Lower lobe of right lung (tissue), 2 donors: ENCODE measurements at regions not wholly inside any gene's neighbourhood (a gene's known extent, or its start where the extent isn't known, plus 50 kb on each side); places are given as distances from the start of the nearest gene placed in this dataset.

Experiments used
- ATAC-seq, 2 donors: fragments of 200-7000 bp; cut with Tn5 transposase; one replicate each; pipeline ENCODE4 v1.9.1; 2020 to 2022; ENCODE audit warnings: mild to moderate bottlenecking in 2 of 2, moderate library complexity in 2 of 2
- DNase-seq: peaks from one replicate; pipeline ENCODE4 v3.0.0-alpha.2; 2020
- H3K27ac ChIP-seq: fragments of 200-600 bp; one replicate; pipeline ENCODE4 v1.8.0; 2022
- H3K27me3 ChIP-seq: fragments of 200-600 bp; one replicate; pipeline ENCODE4 v1.8.0; 2022; ENCODE audit warnings: low read depth
- H3K36me3 ChIP-seq: fragments of 200-600 bp; one replicate; pipeline ENCODE4 v1.8.0; 2022; ENCODE audit warnings: mild to moderate bottlenecking
- H3K4me1 ChIP-seq: fragments of 200-600 bp; one replicate; pipeline ENCODE4 v1.8.0; 2022
- H3K4me3 ChIP-seq: fragments of 200-600 bp; one replicate; pipeline ENCODE4 v1.8.0; 2022; ENCODE audit warnings: mild to moderate bottlenecking
- H3K9me3 ChIP-seq: fragments of 200-600 bp; one replicate; pipeline ENCODE4 v1.8.0; 2022
- intact Hi-C: fragments of 100-400 bp; cut with DNase I; formaldehyde crosslinking; loops from one replicate; pipeline ENCODE4 v1.11.0; 2022
- TF ChIP-seq, protein P1 (sequence below): fragments of 200-600 bp; IDR thresholded peaks from one replicate; pipeline ENCODE4 v1.8.0; 2022; ENCODE audit warnings: antibody characterized with exemption, mild to moderate bottlenecking
- donor health status: DM: no; HTN: yes; CAD: no; lungs with severe emphysema.

DNA sequence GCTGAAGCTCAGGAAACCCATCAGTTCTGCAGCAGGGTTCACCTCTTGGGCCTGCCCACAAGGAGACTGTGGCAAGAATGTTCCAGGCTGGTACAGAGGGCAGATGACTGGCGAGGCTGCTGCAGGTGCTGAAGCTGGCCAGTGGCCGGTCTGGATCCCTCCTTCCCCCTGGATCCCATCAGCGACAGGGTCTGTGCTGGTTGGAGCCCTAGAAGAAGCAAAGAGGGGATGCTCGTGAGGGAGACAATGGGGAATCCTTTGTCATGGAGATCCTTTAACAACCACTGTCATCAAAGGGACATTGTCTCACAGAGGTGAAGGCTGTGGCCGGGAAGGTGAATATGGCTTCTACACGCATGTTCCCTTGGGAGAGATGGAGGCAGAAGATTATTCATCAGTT is 211.4 kb upstream of the TMEM132C start:
- H3K4me3 ChIP-seq = no peak overlapping the region
- ATAC-seq (no peak), DNase-seq (no peak)
- TF ChIP-seq, protein P1, sequence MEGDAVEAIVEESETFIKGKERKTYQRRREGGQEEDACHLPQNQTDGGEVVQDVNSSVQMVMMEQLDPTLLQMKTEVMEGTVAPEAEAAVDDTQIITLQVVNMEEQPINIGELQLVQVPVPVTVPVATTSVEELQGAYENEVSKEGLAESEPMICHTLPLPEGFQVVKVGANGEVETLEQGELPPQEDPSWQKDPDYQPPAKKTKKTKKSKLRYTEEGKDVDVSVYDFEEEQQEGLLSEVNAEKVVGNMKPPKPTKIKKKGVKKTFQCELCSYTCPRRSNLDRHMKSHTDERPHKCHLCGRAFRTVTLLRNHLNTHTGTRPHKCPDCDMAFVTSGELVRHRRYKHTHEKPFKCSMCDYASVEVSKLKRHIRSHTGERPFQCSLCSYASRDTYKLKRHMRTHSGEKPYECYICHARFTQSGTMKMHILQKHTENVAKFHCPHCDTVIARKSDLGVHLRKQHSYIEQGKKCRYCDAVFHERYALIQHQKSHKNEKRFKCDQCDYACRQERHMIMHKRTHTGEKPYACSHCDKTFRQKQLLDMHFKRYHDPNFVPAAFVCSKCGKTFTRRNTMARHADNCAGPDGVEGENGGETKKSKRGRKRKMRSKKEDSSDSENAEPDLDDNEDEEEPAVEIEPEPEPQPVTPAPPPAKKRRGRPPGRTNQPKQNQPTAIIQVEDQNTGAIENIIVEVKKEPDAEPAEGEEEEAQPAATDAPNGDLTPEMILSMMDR = no peak
- no peak overlapping the region for H3K27ac ChIP-seq
- H3K9me3 ChIP-seq = no peaks in the 10 kb centered on the region
- intact Hi-C loops = no loop called here
- no peaks in the 10 kb centered on the region for H3K27me3 ChIP-seq
- no peaks in the 10 kb centered on the region for H3K36me3 ChIP-seq
- H3K4me1 ChIP-seq = no peaks in the 10 kb centered on the region

DNA sequence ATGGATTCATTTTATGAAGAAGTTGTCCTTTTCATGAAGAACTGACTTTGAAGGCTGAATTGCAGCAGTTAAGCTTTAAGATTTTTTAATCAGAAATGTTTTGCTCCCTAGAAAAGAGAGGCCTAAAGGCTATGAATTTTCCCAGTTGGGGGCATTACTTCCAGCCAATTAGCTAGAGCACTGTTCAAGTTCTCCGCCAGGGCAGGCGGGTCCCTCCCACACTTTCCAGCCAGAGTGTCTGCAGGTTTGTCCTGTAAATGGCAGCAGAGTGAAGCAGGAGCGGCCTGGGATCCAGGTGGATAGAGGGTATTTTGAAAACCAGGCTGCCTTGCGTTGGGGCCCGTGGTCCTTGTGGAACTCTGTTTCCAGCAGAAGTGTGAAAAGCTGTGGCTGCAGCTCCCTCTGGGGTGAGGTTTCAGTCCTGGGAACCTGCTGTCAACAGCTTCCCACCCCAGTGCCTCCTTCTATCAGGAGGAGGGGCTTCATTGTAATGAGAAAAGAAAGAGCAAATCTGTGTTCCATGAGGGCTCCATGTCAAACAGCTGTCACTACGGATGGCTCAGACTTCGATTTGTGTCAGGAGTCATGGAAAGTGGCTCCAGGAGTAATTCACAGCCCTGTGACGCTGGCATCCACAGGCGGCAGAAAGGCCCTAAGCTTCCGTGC is 210.7 kb upstream of the TMEM132C start:
- no peaks in the 10 kb centered on the region for H3K27me3 ChIP-seq
- DNase-seq (no peak), ATAC-seq (no peak)
- intact Hi-C loops = no loop called here
- H3K4me1 ChIP-seq = no peaks in the 10 kb centered on the region
- no peaks in the 10 kb centered on the region for H3K9me3 ChIP-seq
- H3K36me3 ChIP-seq = no peaks in the 10 kb centered on the region
- no peak overlapping the region for H3K4me3 ChIP-seq
- no peak overlapping the region for H3K27ac ChIP-seq
- TF ChIP-seq, protein P1 = no peak

DNA sequence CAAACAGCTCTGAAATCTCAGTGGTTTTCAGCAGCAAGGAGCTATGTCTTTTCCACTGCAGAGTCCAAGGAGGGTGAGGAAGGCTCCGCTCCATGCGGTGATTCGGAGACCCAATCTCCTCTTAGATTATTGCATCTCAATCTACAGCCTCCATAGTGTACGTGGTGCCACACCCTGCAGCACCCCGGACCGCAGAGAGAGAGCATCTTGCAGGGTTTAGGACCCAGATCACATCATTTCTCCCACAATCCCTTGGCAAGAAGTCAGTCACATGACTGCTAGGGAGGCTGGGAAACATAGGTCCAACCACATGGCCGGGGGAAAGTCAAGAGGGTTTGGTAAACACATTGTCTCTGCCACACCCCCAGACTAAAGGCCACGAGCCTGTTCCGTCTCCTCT is 209.4 kb upstream of the TMEM132C start:
- intact Hi-C loops = no loop called here
- no peak overlapping the region for H3K4me3 ChIP-seq
- H3K27me3 ChIP-seq = no peaks in the 10 kb centered on the region
- H3K9me3 ChIP-seq = no peaks in the 10 kb centered on the region
- no peak for DNase-seq
- H3K27ac ChIP-seq = no peak overlapping the region
- no peaks in the 10 kb centered on the region for H3K4me1 ChIP-seq
- ATAC-seq = no peak
- no peaks in the 10 kb centered on the region for H3K36me3 ChIP-seq
- TF ChIP-seq, protein P1 = no peak

DNA sequence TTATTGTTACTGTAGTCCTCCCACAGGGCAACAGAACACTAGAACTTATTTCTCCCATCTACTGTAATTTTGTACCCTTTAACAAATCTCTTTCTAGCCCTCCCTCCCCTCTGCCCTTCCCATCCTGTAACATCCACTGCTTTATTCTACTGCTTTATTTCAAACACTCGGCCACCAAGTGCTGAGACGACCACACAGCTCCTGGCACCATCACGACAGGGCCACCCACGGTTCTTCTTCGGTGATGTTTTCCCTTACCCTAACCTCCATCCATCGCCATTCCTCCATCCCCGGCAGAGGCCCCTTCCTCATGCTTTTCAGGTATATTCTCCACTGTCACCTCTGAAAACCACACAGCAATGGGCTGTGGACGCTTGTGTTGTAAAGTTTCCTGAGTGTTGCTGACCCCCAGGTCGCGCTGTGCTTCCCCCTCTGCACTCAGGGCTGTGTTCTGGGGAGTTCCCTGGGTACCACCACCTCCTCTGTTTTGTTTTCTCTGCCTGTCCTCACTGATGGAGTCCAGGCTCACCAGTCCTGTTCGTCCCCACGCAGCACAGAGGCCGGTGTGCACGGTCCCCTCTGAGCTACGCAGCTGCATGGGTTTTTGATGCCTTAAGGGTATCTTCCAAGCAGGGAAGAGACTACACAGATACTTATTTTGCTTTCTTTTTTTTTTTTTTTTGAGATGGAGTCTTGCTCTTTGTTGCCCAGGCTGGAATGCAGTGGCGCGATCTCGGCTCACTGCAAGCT is 207.2 kb upstream of the TMEM132C start:
- ATAC-seq = no peak
- intact Hi-C loops = no loop called here
- no peaks in the 10 kb centered on the region for H3K4me1 ChIP-seq

DNA sequence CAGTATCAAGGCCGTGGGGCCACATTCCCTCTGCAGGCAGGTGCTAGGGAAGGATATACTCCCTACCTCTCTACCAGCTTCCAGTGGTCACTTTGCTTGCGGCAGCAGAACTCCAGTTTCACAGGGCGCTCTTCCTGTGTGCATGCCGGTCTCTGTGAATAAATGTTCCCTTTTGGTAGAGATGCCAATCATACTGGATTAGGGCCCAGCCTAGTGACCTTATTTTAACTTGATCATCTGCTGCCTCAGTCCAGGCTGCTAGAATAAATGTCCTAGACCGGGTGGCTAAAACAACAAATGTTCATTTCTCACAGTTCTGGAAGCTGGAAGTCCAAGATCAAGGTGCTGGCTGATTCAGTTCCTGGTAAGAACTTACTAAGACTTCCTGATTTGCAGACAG is 198.8 kb upstream of the TMEM132C start:
- TF ChIP-seq, protein P1 = no peak
- DNase-seq (no peak), ATAC-seq (no peak)
- H3K4me1 ChIP-seq = no peaks in the 10 kb centered on the region
- H3K9me3 ChIP-seq = no peaks in the 10 kb centered on the region
- no peaks in the 10 kb centered on the region for H3K36me3 ChIP-seq
- intact Hi-C loops = no loop called here
- H3K27me3 ChIP-seq = no peaks in the 10 kb centered on the region
- no peak overlapping the region for H3K4me3 ChIP-seq
- no peak overlapping the region for H3K27ac ChIP-seq

More for the DNA sequence above, 207.2 kb upstream of the TMEM132C start:
- H3K4me3 ChIP-seq = no peak overlapping the region
- no peaks in the 10 kb centered on the region for H3K27me3 ChIP-seq
- TF ChIP-seq, protein P1 = no peak
- no peaks in the 10 kb centered on the region for H3K36me3 ChIP-seq
- H3K9me3 ChIP-seq = no peaks in the 10 kb centered on the region
- no peak for DNase-seq
- no peak overlapping the region for H3K27ac ChIP-seq
